ENCODE measurements at regions not wholly inside any gene's neighbourhood (a gene's known extent, or its start where the extent isn't known, plus 50 kb on each side); places are given as distances from the start of the nearest gene placed in this dataset.
"Not testable (repeated sequence)": the region's sequence is repeated elsewhere in the genome, so short reads cannot be mapped to it uniquely, and the experiment has no call there.

- no peak for DNase-seq (ENCODE audit: low spot score)
Observed at GRCh38 chr1:184820218-184820750, 65.6 kb upstream of the EDEM3 start.

- DNase-seq (ENCODE audit: low spot score) = no peak
Observed at GRCh38 chr1:184818646-184819045, 64.0 kb upstream of the EDEM3 start.

- DNase-seq (ENCODE audit: low spot score) = not testable (repeated sequence)
Observed at GRCh38 chr1:184817003-184817402, 62.3 kb upstream of the EDEM3 start.

DNA sequence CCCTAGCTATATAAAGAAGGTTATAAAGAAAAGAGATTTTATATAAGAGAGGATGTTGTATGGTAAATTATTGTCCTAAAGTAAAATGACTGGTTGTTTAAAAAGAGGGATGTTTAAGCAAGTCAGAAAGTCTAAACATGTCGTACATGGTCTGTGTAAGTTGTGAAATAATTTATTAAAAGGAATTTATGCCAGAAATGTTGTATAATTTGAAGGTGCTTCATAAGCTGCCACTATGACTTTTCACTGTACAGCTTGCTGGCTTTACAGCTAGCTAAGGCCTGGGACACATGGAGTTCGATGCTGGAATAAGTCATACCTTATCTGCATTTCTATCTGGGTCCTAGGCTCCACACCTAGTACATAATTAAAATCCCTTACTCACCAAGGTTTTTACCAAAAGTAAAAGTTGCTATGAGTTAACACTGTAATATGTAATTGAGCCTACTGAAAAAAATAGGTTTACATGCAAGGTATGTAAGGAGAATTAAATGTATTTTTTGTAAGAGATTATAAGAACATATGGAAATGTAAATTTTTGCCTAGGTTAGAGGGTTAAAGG lies 59.0 kb upstream of the EDEM3 start:
- no peak for DNase-seq (ENCODE audit: low spot score)

DNA sequence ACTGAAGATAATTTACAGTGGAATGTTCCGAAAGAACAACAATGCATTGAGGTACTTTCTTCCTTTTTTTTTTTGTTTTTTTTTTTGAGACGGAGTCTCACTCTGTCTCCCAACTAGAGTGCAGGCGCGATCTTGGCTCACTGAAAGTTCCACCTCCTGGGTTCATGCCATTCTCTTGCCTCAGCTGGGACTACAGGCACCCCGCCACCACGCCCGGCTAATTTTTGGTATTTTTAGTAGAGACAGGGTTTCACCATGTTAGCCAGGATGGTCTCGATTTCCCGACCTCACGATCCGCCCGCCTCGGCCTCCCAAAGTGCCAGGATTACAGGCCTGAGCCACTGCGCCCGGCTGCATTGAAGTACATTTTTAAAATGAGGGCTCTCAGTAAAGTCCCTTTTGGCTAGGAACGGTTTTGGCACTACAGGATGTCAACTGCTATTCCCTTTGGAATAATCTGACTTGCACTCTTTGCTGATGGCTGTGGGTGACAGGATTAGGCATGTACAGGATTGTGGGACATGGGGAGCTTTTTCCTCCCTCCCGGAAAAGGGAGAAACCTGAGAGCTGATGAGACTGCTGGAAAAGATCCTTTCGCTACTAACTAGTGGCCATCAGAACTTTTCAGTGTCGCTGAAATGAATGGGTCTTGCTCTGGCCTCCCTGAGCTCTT lies 56.9 kb upstream of the EDEM3 start:
- no peak for DNase-seq (ENCODE audit: low spot score)

DNA sequence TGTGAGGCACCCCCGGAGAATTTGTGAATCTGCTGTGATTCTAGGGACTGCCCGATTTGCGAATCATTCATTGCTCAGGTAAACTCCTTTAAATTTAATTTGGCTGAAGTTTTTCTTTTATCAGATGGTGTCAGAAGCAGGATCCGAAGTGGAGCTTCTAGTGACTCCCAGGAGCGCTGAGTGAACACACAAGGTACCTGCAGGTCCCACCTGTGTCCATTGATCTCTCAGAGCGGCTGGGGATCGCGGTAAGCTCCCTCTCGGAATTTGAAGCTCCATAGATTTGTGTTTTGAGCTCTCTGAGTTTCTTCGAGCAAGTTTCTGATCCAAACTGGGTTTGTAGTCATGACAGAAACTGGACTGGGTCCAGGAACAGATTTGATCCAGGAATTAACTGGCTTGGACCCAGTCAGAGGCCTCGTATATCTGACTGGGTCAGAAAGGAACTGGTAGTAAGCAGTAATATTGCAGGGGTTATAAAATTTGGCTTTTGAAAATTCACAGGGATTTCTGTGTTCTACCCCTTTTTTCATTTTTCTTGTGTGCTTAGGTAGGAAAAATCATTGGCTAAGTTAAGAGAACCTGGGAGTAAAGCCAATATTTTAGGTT lies 56.2 kb upstream of the EDEM3 start:
- no peak for DNase-seq (ENCODE audit: low spot score)

DNA sequence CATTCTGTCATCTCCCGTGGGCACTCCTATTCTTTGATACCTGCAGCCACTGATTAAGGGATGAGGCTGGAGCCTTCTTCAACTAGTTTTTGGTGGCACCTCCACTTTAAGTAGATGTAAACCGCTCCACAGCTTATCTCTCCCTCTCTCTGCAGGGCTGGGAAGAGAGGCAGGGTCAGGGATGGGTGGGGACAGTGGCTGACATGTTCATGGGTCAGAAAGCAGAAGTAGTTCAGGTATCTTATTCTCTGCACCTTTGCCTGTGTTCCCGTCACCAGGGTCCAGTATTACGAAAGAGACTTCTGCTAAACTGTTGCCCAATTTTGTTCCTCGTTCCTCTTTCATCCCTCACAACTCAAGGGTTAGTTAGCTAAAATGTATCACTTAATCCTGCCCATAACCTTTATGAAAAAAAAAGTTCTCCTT lies 51.7 kb upstream of the EDEM3 start:
- peak; percentile 18 for DNase-seq (ENCODE audit: low spot score)

- peak; percentile 89 for DNase-seq (ENCODE audit: low spot score)
Observed at GRCh38 chr1:184805667-184806295, 51.1 kb upstream of the EDEM3 start.

Measured in hematopoietic multipotent progenitor cell treated with erythropoietin and hydrocortisone succinate and interleukin-3 and kit ligand, for 17 days (in vitro differentiated cells).